ENCODE measurements at regions not wholly inside any gene's neighbourhood (a gene's known extent, or its start where the extent isn't known, plus 50 kb on each side); places are given as distances from the start of the nearest gene placed in this dataset.
A peak's percentile ranks its signal among the peaks of the same experiment; 100 is the strongest.

GRCh38 chr9:16985559-16986348, 115.3 kb upstream of the BNC2 start:
- H2BK20ac ChIP-seq (ENCODE audit: low read depth, low read length, poor library complexity, severe bottlenecking): no peak overlapping the region

More at GRCh38 chr9:16985559-16986348, 115.3 kb upstream of the BNC2 start:
- H3K56ac ChIP-seq (ENCODE audit: insufficient read length, low read depth, low read length): no peak overlapping the region
- no peak for TF ChIP-seq CTCF (conservative IDR thresholded peaks at IDR 0.05)
- no peaks in the 10 kb centered on the region for H3K23me2 ChIP-seq (ENCODE audit: insufficient read length, low read depth, low read length, poor library complexity, severe bottlenecking)
- H3K27ac ChIP-seq (ENCODE audit: insufficient read length, low read depth, low read length): no peak overlapping the region
- H3K4me2 ChIP-seq (ENCODE audit: insufficient read depth, insufficient read length, low read length): no peak overlapping the region
- no peak overlapping the region for H2BK120ac ChIP-seq (ENCODE audit: low read depth, low read length, poor library complexity, severe bottlenecking)
- H3K9ac ChIP-seq (ENCODE audit: extremely low read depth, insufficient read length, low read length): no peak overlapping the region
- H2BK5ac ChIP-seq (ENCODE audit: insufficient read length, low read length): no peak overlapping the region
- no peaks in the 10 kb centered on the region for H4K20me1 ChIP-seq (ENCODE audit: control insufficient read depth, insufficient read depth, insufficient read length)
- H3K27me3 ChIP-seq (ENCODE audit: insufficient read depth, low read length): no peaks in the 10 kb centered on the region
- H4K5ac ChIP-seq (ENCODE audit: insufficient read length, low read depth, low read length): no peak overlapping the region
- no peak overlapping the region for H3K4ac ChIP-seq (ENCODE audit: low read depth, low read length)
- no peak overlapping the region for H2BK12ac ChIP-seq (ENCODE audit: insufficient read length, low read depth, low read length)
- no peak overlapping the region for H2AK5ac ChIP-seq (ENCODE audit: insufficient read length, low read length)
- peak overlapping the region; percentile 52; the same call in 1 of the 2 replicates for H3K14ac ChIP-seq (ENCODE audit: insufficient read depth, low read length)
- Mint-ChIP-seq H3K27ac (peak overlapping the region in 1 of 3 experiments; percentile 30; a peak in 1 of 7 replicates), H3K27me3 (ENCODE audit: low read depth) (no peaks in the 10 kb centered on the region), H3K9me3 (no peaks in the 10 kb centered on the region), H3K4me1 (peaks cover 28 to 31% of the 10 kb centered on the region in 2 experiments), H3K4me3 (no peak overlapping the region), H3K36me3 (ENCODE audit: insufficient read depth in 1 of 3, low read depth in 3 of 3) (no peaks in the 10 kb centered on the region)
- H2BK15ac ChIP-seq (ENCODE audit: low read depth, low read length): no peak overlapping the region
- H3K79me2 ChIP-seq (ENCODE audit: insufficient read depth, low read length): no peaks in the 10 kb centered on the region
- no peaks in the 10 kb centered on the region for H3K4me1 ChIP-seq (ENCODE audit: insufficient read depth, low read length)
- no peak overlapping the region for H2AFZ ChIP-seq (ENCODE audit: low read length)
- no peak for DNase-seq
- no peak overlapping the region for H4K91ac ChIP-seq (ENCODE audit: insufficient read length, low read depth, low read length)
- no peaks in the 10 kb centered on the region for H3K79me1 ChIP-seq (ENCODE audit: insufficient read depth, low read depth, low read length, poor library complexity, severe bottlenecking)
- H3K23ac ChIP-seq (ENCODE audit: insufficient read length, low read depth, low read length): no peak overlapping the region
- H3K9me3 ChIP-seq (ENCODE audit: control insufficient read depth, low read depth, low read length): no peaks in the 10 kb centered on the region
- H3K18ac ChIP-seq (ENCODE audit: insufficient read length, low read depth, low read length): no peak overlapping the region
- H3T11ph ChIP-seq (ENCODE audit: low read length): no peak overlapping the region
- H4K8ac ChIP-seq (replicated peaks; ENCODE audit: insufficient read length, low read depth, low read length): no peak overlapping the region
- WGBS (ENCODE audit: extremely low coverage, insufficient read length, low lambda C conversion rate): no CpG with 5 or more reads among the region's 12 CpGs
